ENCODE measurements at regions not wholly inside any gene's neighbourhood (a gene's known extent, or its start where the extent isn't known, plus 50 kb on each side); places are given as distances from the start of the nearest gene placed in this dataset.

- DNase-seq (ENCODE audit: low spot score), result peak; percentile 32
Observed at GRCh38 chr1:82486969-82487368, 686.2 kb downstream of the ADGRL2 start.

- DNase-seq (ENCODE audit: low spot score), result no peak
Observed at GRCh38 chr1:82486468-82486867, 685.7 kb downstream of the ADGRL2 start.

- peak; percentile 10 for DNase-seq (ENCODE audit: low spot score)
Observed at GRCh38 chr1:82485591-82486369, 685.0 kb downstream of the ADGRL2 start.

- no peak for DNase-seq (ENCODE audit: low spot score)
Observed at GRCh38 chr1:82483146-82483545, 682.4 kb downstream of the ADGRL2 start.

GRCh38 chr1:82478916-82479315 lies 678.2 kb downstream of the ADGRL2 start:
- no peak for DNase-seq (ENCODE audit: low spot score)

GRCh38 chr1:82472489-82473131 lies 671.9 kb downstream of the ADGRL2 start:
- no peak for DNase-seq (ENCODE audit: low spot score)

GRCh38 chr1:82466891-82467290 lies 666.2 kb downstream of the ADGRL2 start:
- DNase-seq (ENCODE audit: low spot score), result no peak

GRCh38 chr1:82466416-82466815 lies 665.7 kb downstream of the ADGRL2 start:
- DNase-seq (ENCODE audit: low spot score), result no peak

GRCh38 chr1:82465024-82465423 lies 664.3 kb downstream of the ADGRL2 start:
- no peak for DNase-seq (ENCODE audit: low spot score)

- no peak for DNase-seq (ENCODE audit: low spot score)
Observed at GRCh38 chr1:82464362-82465001, 663.7 kb downstream of the ADGRL2 start.

GRCh38 chr1:82463951-82464350 lies 663.2 kb downstream of the ADGRL2 start:
- no peak for DNase-seq (ENCODE audit: low spot score)

- no peak for DNase-seq (ENCODE audit: low spot score)
Observed at GRCh38 chr1:82462366-82462765, 661.6 kb downstream of the ADGRL2 start.

GRCh38 chr1:82455342-82455741 lies 654.6 kb downstream of the ADGRL2 start:
- no peak for DNase-seq (ENCODE audit: low spot score)

- no peak for DNase-seq (ENCODE audit: low spot score)
Observed at GRCh38 chr1:82454431-82454830, 653.7 kb downstream of the ADGRL2 start.

- DNase-seq (ENCODE audit: low spot score), result no peak
Observed at GRCh38 chr1:82453511-82454185, 652.9 kb downstream of the ADGRL2 start.

- no peak for DNase-seq (ENCODE audit: low spot score)
Observed at GRCh38 chr1:82452096-82452495, 651.4 kb downstream of the ADGRL2 start.

GRCh38 chr1:82451191-82451590 lies 650.5 kb downstream of the ADGRL2 start:
- no peak for DNase-seq (ENCODE audit: low spot score)

- no peak for DNase-seq (ENCODE audit: low spot score)
Observed at GRCh38 chr1:82449506-82450057, 648.8 kb downstream of the ADGRL2 start.

GRCh38 chr1:82446955-82447354 lies 646.2 kb downstream of the ADGRL2 start:
- no peak for DNase-seq (ENCODE audit: low spot score)

- DNase-seq (ENCODE audit: low spot score), result no peak
Observed at GRCh38 chr1:82446236-82446635, 645.5 kb downstream of the ADGRL2 start.

GRCh38 chr1:82445827-82446226 lies 645.1 kb downstream of the ADGRL2 start:
- no peak for DNase-seq (ENCODE audit: low spot score)

- no peak for DNase-seq (ENCODE audit: low spot score)
Observed at GRCh38 chr1:82445132-82445531, 644.4 kb downstream of the ADGRL2 start.

All from kidney capillary endothelial cell (primary cell).